GM12864 (cell line): ENCODE measurements at regions not wholly inside any gene's neighbourhood (a gene's known extent, or its start where the extent isn't known, plus 50 kb on each side); places are given as distances from the start of the nearest gene placed in this dataset.

Experiments used
- DNase-seq: peaks from one replicate; pipeline ENCODE4 v3.0.0-alpha.2; 2011; ENCODE audit warnings: low read depth
- H3K4me3 ChIP-seq: 2 replicates; pipeline ENCODE4 v1.5.1; 2011; ENCODE audit warnings: mild to moderate bottlenecking, low read depth, low read length, control low read depth
- CTCF ChIP-seq: IDR thresholded peaks from 2 replicates; pipeline ENCODE4 v1.5.1; 2011; ENCODE audit warnings: low read depth, mild to moderate bottlenecking, moderate library complexity, low read length, control low read depth, inconsistent platforms; ENCODE audit errors: missing control alignments

GRCh38 chr17:6352801-6353560 lies 81.9 kb downstream of the AIPL1 start:
- DNase-seq: no peak
- TF ChIP-seq CTCF: no peak
- no peak overlapping the region for H3K4me3 ChIP-seq

GRCh38 chr17:6352016-6352415 lies 82.9 kb downstream of the AIPL1 start:
- H3K4me3 ChIP-seq: no peak overlapping the region
- DNase-seq: no peak
- no peak for TF ChIP-seq CTCF

- H3K4me3 ChIP-seq: no peak overlapping the region
- no peak for DNase-seq
- no peak for TF ChIP-seq CTCF
Observed at GRCh38 chr17:6350806-6351205, 84.1 kb downstream of the AIPL1 start.

GRCh38 chr17:6348891-6349290 lies 86.0 kb downstream of the AIPL1 start:
- H3K4me3 ChIP-seq: no peak overlapping the region
- no peak for TF ChIP-seq CTCF
- DNase-seq: no peak

GRCh38 chr17:6347776-6348175 lies 87.1 kb downstream of the AIPL1 start:
- H3K4me3 ChIP-seq: no peak overlapping the region
- DNase-seq: no peak
- no peak for TF ChIP-seq CTCF

- H3K4me3 ChIP-seq: no peak overlapping the region
- DNase-seq: no peak
- no peak for TF ChIP-seq CTCF
Observed at GRCh38 chr17:6346986-6347385, 87.9 kb downstream of the AIPL1 start.

GRCh38 chr17:6346156-6346786 lies 88.7 kb downstream of the AIPL1 start:
- no peak for TF ChIP-seq CTCF
- H3K4me3 ChIP-seq: no peak overlapping the region
- DNase-seq: no peak
